Lower leg skin (tissue), 3 donors: ENCODE measurements at regions not wholly inside any gene's neighbourhood (a gene's known extent, or its start where the extent isn't known, plus 50 kb on each side); places are given as distances from the start of the nearest gene placed in this dataset.

Experiments used
- CTCF ChIP-seq, 3 donors: fragments of 450-650 bp; IDR thresholded peaks; one replicate each; pipeline ENCODE4 v1.5.1; 2016; ENCODE audit warnings: antibody characterized with exemption in 3 of 3, mild to moderate bottlenecking in 3 of 3, moderate library complexity in 2 of 3
- POLR2A ChIP-seq, 2 donors: fragments of 450-650 bp; IDR thresholded peaks; one replicate each; pipeline ENCODE4 v1.6.1; 2016 to 2017; ENCODE audit warnings: antibody characterized with exemption in 2 of 2, mild to moderate bottlenecking in 1 of 2, moderate library complexity in 1 of 2

- TF ChIP-seq POLR2A (IDR thresholded peaks at IDR 0.05) (no peak), CTCF (IDR thresholded peaks at IDR 0.05) (no peak)
Measured at GRCh38 chr10:8437896-8438295, 383.4 kb downstream of the GATA3 start.
